MM.1S (cell line): ENCODE measurements at regions not wholly inside any gene's neighbourhood (a gene's known extent, or its start where the extent isn't known, plus 50 kb on each side); places are given as distances from the start of the nearest gene placed in this dataset.

Experiments used
- CTCF ChIP-seq: fragments of 300-600 bp; sonication (generic); IDR thresholded peaks from 2 replicates; pipeline ENCODE4 v1.5.1; 2016; ENCODE audit warnings: antibody characterized with exemption, low read length, mixed read lengths
- EZH2phosphoT487 ChIP-seq: fragments of 300-600 bp; sonication (generic); IDR thresholded peaks from 2 replicates; pipeline ENCODE4 v1.6.1; 2018; ENCODE audit warnings: antibody characterized with exemption, low read length

DNA sequence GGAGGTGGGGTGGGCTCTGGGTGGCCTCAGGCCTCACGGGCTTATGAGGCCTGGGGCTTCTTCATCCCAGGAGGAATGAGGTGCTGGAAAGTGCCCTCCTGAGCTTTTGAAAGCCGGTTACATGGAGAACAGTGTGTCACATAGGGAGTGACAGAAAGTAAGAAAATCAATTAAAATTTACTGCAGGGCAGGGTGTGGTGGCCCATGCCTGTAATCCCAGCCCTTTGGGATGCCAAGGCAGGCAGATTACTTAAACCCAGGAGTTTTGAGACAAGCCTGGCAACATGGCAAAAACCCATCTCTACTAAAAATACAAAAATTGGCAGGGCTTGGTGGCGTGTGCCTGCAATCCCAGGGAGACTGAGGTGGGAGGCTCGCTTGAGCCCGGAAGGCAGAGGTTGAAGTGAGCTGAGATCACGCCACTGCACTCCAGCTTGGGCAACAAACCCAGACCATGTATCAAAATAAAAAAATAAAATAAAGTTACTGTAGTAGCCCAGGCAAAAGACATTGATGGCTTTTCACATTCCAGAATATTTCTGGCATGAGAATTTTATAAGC is 125.8 kb upstream of the DAPK1 start:
- no peak for TF ChIP-seq CTCF
- TF ChIP-seq EZH2phosphoT487: no peak
